NCI-H146 treated with DMSO at 0.1 percent for 48 hours (cell line): ENCODE measurements at regions not wholly inside any gene's neighbourhood (a gene's known extent, or its start where the extent isn't known, plus 50 kb on each side); places are given as distances from the start of the nearest gene placed in this dataset.
"Not testable (repeated sequence)": the region's sequence is repeated elsewhere in the genome, so short reads cannot be mapped to it uniquely, and the experiment has no call there.

Experiments
- DNase-seq: peaks from one replicate; lab custom pipeline; 2025; ENCODE audit not compliant: unreplicated experiment; lab: John Stamatoyannopoulos, UW

DNA sequence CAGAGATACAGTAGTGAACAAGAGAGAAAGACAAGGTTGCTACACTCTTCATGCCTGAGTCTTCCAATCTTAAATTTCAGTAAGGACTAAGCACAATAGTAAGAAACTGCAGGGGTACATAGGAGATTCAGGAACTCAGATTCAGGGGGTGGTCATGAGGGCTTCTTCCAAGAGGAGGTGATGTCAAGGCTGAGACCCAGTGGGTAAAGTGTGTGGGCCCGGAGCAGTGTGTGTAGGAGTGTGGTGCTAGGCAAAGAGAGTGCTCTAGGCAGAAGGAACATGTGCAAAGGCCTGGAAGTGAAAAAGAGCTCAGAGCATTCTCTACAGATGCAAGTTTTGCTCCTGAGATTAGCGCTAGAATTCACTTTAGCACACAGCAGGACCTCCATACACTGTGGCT lies 102.9 kb upstream of the SPATA12 start:
- DNase-seq = no peak

DNA sequence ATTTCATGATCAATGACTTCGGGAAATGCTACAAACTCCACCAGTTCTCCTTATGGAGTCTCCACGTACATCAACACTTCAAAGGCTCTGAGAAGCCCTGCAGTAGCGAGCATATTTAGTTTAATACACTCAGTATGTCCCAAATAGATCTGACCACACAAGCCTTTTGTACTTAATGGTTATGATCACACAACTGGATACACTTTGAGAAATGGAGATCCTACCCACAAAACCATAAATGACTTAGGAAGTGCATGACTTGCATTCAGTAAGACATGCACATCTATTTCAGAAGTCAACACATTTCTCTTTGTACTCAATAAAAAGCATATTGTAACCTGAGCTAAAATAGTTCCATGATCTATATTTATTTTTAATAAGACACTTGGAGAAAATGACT lies 103.6 kb upstream of the SPATA12 start:
- no peak for DNase-seq

DNA sequence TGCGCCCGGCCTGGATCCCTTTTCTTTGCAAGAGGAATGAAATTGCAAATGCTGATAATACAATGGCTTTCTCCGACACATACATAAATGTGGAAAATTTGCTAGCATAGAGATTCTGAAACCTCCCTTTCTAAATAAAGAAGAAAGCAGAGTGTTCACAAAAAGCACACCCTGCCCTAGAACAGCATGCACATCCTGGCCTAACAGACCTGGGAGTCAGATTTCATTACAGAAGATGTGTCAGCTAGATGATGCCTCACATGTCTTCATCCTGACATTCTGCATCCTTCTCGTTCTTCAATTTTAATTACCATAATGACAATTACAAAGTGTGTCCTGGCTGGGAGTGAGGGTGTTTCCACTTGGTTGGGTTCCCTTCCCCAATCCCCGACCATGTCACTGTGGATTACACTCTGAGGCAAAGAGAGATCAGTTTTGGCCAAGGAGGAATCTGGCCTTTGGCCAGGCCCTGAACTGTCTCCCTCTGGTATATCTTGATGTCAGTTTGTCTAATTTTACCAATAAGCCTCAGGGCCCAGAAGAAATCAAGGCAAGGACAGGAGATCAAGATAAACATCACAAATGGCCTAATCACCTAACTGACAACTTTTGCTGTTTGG lies 104.9 kb upstream of the SPATA12 start:
- DNase-seq = no peak

DNA sequence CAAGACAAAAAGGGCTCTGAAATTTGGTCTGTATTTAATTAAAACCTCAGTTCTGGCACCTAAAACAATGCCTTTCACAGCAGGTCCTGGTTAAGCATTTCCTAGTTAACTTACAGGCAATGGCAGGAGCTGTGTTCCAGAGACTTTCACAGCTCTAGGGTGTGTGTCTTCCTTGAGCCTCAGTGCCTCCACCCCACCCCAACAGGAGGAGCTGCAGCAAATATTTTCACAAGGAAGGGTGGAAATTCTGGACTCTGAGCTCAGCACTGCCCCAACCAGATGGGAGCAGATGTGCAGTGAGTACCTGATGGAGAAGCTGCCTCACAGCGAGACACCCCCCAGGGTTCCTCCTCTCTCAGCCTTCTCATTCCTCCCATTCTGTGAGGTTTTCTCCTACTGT lies 106.3 kb upstream of the SPATA12 start:
- no peak for DNase-seq

DNA sequence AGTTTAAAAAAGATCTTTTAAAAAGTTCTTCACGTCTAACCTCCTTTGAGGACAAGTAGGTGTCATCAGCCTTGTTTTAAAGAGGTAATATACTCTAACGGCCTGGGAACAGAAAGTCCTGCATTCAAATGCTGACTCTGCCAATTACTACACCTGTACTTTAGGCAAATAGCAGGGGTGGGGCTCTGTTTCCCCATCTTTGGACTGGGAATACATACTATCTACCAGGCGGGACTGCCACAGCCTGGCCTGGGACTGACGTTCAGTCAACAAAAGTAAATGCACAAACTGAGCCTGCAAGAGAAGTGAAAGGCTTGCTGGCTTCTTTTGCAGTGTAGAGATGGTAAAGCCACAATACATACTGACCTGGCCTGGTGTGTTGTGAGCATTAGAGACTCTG lies 107.6 kb upstream of the SPATA12 start:
- DNase-seq = no peak

DNA sequence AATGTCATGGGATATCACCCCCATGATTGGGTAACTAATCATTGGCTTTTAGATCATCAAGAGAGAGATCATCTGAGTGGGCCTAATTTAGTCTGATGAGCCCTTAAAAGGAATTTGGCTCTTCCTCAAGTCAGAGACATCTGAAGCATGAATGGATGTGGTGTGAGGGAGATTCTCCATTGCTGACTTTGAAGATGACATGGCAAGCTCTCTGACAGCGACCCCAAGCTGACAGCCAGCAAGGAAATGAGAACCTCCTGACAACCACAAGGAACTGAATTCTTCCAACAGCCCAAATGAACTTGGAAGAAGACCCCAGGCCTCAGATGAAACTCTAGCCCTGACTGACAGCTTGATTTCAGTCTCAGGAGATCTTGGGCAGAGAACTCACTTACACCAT lies 108.4 kb upstream of the SPATA12 start:
- no peak for DNase-seq

DNA sequence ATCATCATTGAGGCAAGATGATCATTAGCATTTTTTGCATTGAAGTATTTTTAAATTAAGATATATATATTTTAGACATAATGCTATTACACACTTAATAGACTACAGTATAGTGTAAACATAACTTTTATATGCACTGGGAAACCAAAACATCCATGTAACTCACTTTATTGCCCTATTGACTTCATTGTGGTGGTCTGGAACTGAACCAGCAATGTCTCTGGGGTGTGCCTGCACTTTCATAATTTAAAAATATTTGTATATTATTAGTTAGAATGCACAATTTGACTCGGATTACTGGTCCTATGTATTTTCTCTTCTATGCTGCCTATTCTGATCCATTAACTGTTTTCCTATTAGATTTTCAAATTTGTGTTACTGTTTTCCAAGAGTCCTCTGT lies 109.1 kb upstream of the SPATA12 start:
- no peak for DNase-seq

DNA sequence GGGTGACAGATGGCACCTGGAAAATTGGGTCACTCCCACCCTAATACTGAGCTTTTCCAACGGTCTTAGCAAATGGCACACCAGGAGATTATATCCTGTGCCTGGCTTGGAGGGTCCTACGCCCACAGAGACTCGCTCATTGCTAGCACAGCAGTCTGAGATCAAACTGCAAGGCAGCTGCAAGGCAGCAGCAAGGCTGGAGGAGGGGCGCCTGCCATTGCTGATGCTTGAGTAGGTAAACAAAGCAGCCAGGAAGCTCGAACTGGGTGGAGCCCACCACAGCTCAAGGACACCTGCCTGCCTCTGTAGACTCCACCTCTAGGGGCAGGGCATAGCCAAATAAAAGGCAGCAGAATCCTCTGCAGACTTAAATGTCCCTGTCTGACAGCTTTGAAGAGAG lies 115.1 kb upstream of the SPATA12 start:
- DNase-seq = not testable (repeated sequence)

DNA sequence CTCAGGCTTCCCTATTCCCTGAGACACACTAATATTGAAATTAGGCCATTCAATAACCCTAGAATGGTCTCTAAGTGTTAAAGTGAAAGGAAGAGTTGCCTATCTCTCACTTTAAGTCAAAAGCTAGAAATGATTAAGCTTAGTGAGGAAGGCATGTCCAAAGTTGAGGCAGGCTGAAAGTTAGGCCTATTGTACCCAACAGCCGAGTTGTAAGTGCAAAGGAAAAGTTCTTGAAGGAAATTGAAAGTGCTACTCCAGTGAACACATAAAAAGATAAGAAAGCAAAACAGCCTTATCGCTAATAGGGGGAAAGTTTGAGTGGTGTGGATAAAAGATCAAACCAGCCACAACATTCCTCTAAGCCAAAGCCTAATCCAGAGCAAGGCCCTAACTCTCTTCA lies 117.9 kb upstream of the SPATA12 start:
- DNase-seq = no peak

DNA sequence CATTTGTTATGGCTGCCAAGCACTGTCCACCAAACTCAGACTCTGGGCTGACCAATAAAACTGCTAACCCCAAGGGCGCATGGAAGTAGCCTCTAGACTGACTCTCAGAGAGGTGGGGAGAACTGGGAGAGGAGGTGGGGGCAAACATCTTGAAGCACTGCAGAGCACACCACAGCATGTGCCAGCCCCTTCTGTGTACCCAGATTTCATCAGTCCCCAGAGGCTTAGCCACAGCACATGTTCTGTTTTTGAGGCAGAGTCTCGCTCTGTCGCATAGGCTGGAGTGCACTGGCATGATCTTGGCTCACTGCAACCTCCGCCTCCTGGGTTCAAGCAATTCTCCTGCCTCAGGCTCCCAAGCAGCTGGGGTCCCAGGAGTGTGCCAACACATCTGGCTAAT lies 119.5 kb upstream of the SPATA12 start:
- DNase-seq = no peak

DNA sequence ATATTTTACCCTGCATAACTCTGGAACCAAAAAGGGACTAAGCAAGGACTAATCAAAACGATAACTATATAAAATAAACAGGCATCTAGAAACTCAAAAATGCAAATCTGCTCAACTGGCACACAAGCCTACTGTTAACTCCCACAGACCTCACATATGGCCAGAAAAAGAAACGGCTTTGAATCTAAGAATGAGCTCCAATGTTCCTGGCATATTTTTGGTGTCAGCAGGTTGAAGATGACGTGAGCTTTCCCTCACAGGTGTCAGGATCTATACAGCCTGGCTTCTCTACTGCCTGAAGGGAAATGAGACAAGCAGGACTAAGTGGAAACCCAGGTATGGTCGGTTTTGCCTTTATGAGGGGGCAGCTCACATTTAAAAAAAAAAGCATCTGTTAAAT lies 120.1 kb upstream of the SPATA12 start:
- DNase-seq = no peak

DNA sequence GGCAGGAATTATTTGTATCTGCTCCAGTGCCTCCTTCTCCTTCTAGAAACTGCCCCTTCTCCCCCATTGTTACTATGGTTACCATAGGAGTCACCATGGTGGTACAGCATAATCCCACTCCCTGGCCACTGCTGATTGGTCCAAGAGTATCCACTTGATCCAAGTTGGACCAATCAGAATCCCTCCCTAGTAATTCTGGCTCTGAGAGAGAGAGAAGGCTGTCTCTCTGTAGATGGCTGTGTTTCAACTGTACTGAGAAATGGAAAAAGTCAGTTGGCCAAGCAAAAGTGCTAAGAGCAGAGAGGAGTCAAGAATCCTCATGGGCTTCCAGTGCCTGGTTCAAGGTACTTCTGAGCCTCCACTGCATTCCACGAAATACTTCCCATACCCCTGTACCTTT lies 120.6 kb upstream of the SPATA12 start:
- no peak for DNase-seq

DNA sequence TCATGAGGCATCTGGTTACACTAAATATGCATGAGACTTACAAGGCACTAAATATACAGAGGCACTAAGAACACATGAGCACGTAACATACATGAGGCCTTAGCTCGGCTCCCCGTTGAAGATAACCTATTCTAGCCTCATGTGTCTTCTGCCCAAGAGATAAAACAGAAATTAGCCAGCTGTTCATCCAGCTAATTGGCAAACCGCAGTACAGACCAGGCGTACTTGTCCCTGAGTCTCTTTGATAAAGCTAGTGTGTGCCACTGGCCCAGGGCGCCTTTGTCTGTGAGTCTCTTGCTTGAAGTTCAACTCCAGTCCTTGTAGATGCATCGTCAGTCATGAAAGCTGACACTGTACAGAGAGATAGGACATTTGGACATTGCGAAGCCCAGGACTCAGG lies 121.9 kb upstream of the SPATA12 start:
- DNase-seq = no peak

DNA sequence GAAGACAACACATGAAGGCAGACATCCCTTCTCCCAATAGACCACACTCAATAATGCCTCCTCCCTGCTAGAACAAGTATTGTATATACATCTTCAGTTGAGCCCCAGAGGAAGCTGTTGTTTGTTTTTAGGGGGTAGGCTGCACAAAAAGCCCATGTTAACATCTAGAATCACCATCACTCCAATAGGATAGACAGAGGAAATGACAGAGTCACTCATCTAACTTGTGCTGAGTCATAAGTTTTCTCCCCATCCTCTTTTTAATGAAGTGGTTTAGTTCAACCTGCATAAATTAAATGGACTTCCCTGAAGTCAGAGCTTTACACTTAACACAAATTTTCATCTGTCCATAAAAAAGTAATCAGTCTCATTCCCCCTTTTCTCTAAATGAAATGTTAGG lies 122.9 kb upstream of the SPATA12 start:
- no peak for DNase-seq

DNA sequence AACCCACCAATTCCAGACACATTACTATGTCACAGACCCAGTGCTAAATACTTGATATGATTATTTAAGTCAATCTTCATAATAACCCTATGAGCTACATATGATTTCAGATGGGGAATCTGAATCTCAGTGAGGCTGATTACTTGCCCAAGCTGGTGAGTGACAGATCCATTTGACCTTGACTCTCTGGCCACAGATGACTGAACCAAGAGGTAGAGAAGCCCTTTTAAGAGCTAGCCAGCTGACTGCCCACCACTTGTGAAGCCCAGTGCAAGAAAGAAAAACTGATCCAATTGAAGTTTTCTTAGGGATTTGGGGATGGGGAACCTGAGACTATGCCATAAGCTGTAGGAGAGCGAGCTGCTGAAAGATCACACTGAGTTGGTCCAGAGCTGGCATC lies 124.7 kb upstream of the SPATA12 start:
- DNase-seq = no peak

DNA sequence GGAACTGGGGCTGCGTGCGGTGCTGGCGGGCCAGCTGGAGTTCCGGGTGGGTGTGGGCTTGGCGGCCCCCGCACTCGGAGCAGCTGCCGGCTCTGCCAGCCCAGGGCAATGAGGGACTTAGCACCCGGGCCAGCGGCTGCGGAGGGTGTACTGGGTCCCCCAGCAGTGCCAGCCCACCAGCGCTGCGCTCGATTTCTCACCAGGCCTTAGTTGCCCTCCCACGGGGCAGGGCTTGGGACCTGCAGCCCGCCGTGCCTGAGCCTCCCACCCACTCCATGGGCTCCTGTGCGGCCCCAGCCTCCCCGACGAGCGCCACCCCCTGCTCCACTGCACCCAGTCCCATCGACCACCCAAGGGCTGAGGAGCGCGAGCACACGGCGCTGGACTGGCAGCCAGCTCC lies 126.0 kb upstream of the SPATA12 start:
- not testable (repeated sequence) for DNase-seq

DNA sequence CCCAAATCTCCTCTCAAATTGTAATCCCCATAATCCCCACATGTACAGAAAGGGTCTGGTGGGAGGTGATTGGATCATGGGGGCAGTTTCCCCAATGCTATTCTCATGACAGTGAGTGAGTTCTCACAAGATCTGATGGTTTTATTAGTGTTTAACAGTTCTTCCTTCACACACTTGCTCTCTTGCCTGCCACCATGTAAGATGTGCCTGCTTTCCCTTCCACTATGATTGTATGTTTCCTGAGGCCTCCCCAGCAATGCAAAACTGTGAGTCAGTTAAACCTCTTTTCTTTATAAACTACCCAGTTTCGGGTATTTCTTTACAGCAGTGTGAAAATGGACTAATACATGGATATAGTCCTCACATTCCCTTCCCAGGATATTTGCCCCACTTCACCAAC lies 126.7 kb upstream of the SPATA12 start:
- DNase-seq = no peak

DNA sequence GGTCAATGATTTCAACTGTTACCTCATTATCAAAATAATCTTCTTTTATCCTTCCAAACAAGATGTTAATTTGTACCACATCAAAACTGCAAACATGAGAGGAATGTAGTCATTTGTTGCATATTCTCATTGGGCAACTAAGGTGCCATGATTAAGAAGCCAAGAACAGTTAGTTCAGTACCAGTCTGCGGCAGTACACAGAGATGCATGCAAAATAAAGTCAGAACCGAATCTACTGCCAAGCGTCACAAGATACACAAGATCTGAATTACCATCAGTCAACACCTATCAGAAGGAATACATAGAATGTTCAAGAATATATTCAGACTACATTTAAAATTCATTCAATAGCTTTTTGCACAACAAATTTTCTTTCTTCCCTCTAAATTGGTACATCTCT lies 127.6 kb upstream of the SPATA12 start:
- no peak for DNase-seq

DNA sequence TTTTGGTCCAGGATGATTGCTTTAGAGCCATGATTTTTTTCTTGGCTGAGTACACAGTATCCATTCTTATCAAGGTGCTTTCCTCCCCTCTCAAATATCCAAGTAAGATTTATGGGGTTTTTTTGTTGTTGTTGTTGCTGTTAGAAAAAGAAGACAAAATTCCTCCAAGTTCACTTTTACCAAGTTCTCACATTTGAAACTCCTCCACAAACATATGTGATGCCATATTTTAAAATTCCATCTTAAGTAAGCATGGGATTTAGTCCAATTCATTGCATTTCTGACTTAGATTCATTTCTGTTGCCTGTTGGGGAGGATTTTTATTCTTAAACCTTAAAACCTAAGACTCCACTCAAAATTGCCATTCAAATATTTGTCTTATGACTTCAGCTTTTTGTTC lies 128.6 kb upstream of the SPATA12 start:
- DNase-seq = no peak

DNA sequence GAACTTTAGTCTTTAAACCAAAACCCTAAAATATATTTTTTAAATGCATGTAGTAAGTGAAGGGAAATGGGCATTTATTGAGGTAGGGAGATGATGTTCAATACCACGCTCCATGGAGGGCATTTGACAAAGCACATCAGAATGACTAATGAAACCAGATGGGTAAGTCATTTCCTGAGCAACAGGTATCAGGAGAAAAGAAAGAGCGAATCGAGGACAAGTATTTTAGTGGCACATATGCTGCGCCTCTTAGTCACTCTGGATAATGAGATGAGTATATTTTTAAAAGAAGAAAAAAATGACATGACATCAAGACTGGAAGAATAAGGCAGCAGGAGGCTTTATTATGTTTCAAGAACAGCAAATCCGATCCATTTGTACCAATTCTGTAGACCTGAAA lies 129.0 kb upstream of the ARHGEF3 start:
- no peak for DNase-seq

DNA sequence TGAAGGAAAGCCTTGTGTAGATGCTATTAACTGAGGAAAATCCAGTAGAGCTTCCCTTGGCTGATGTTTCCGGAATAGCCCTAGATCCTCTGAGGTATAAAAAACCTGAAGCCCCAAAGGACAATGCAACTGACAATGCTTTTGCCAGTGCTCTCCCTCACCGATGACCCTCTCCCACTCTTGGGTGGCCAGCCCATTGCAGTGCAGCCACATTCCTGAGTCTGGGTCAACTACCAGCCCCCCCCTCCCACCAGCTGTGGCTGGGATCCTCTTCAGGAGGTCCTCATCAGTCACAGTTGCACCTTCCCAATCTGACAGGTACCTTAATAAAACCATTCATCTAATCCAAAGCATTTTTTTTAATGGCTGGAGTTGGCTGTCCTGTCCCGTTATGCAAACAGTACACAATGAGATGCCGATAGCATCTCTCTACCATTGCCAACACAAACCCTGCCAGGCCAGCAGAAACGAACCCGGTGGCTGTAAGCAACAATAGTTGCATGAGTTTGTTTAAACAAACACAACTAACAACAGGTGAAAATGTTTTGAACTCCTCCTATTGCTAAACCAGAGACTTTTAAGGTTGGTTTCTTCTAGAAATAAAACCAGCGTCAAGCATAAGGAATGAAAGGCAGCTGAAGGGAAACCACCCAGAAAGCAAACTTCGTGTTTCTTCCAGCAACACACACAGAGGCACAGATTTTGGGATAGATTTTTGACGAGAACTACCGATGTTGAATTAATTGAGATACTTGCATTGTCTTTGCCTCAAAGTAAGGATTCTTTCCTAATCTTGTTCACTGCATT lies 128.3 kb upstream of the ARHGEF3 start:
- no peak for DNase-seq

DNA sequence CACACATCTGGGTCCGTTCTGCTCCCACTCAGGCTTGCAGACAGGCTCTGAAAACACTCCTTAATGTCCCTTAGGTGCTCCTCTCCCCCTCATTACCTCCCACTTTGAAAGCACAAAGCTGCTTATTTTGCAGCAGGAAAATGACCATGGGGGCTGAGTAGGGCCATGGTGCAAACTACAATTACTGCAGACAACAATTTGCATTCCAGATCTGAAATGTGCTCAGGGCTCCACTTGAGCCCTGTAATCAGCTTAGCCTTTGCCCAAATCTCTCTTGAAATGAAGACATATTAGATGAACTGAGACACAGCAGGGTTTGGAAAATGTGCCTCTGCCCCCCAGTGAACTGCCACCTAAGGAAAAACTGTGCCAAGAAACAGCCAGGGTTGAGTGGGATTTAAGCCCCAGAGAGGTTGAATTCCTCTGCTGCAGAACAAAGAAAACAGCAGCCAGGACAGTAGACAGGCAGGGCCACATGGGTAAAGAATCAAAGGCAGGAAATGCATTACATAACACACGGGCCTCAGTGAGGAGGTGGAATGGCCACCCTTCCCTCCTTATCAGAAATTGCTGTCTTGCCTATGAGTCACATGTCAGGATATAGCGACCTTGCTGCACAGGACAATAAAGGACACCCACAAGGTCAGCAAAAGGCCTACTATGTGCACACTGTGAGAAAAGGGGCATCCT lies 126.8 kb upstream of the ARHGEF3 start:
- no peak for DNase-seq
